Stomach (tissue), 4 donors: ENCODE measurements at regions not wholly inside any gene's neighbourhood (a gene's known extent, or its start where the extent isn't known, plus 50 kb on each side); places are given as distances from the start of the nearest gene placed in this dataset.

Source experiments
- POLR2AphosphoS5 ChIP-seq, 3 donors: sonication (generic); formaldehyde crosslinking; IDR thresholded peaks; one replicate each; pipeline ENCODE4 v1.6.1; 2016; ENCODE audit warnings: antibody characterized with exemption in 3 of 3
- TF ChIP-seq, protein P1 (sequence below), 7 experiments: fragments of 450-650 bp in 4 of 7; fragments of 200-600 bp in 3 of 7; sonication (generic) in 3 of 7; IDR thresholded peaks; one replicate each; pipeline ENCODE4 v1.5.1; 2016 to 2019; ENCODE audit warnings: antibody characterized with exemption in 7 of 7, control low read depth in 2 of 7, mild to moderate bottlenecking in 1 of 7

DNA sequence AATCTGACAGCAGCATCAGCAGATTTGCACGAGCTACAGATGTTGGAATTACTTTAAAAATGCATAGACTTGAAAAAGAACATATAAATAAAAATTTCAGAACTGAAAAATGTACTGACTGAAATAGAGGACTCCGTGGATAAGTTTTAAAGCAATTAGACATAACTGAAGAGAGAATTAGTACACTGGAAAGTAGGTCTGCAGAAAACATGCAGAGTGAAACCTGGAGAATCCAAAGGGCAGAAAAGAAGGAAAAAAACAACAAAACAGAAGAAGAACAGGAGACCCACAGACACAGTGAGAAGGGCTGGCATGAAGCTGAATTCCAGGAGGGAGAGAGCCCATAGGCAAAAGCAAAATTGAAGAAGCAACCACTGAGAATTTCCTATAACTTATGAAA lies 57.2 kb upstream of the ENPP7 start:
- TF ChIP-seq, protein P1, sequence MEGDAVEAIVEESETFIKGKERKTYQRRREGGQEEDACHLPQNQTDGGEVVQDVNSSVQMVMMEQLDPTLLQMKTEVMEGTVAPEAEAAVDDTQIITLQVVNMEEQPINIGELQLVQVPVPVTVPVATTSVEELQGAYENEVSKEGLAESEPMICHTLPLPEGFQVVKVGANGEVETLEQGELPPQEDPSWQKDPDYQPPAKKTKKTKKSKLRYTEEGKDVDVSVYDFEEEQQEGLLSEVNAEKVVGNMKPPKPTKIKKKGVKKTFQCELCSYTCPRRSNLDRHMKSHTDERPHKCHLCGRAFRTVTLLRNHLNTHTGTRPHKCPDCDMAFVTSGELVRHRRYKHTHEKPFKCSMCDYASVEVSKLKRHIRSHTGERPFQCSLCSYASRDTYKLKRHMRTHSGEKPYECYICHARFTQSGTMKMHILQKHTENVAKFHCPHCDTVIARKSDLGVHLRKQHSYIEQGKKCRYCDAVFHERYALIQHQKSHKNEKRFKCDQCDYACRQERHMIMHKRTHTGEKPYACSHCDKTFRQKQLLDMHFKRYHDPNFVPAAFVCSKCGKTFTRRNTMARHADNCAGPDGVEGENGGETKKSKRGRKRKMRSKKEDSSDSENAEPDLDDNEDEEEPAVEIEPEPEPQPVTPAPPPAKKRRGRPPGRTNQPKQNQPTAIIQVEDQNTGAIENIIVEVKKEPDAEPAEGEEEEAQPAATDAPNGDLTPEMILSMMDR (IDR thresholded peaks at IDR 0.05): no peak
- TF ChIP-seq POLR2AphosphoS5 (IDR thresholded peaks at IDR 0.05): no peak
